AG04450 (cell line): ENCODE measurements at regions not wholly inside any gene's neighbourhood (a gene's known extent, or its start where the extent isn't known, plus 50 kb on each side); places are given as distances from the start of the nearest gene placed in this dataset.
"Not testable (repeated sequence)": the region's sequence is repeated elsewhere in the genome, so short reads cannot be mapped to it uniquely, and the experiment has no call there.

Experiments used
- CTCF ChIA-PET: fragments of 300-600, 350-600 bp; formaldehyde crosslinking; extraction: SDS; loops from one replicate; lab custom pipeline; 2022; ENCODE audit warnings: antibody characterized with exemption, inconsistent platforms; lab: Charles Lee
- POLR2A ChIA-PET: fragments of 350-600 bp; formaldehyde crosslinking; extraction: SDS; loops from one replicate; lab custom pipeline; 2021; ENCODE audit warnings: antibody characterized with exemption, inconsistent platforms; lab: Yijun Ruan, JAX
- DNase-seq: peaks from one replicate; pipeline ENCODE4 v3.0.0-alpha.2; 2011; ENCODE audit warnings: low read depth, low spot score
- H3K27ac ChIP-seq: one replicate; pipeline ENCODE4 v1.5.1; 2012; ENCODE audit warnings: low read depth, low read length, control low read depth
- H3K27me3 ChIP-seq: one replicate; pipeline ENCODE4 v1.6.0; 2012; ENCODE audit warnings: low read length; ENCODE audit not compliant: control insufficient read depth, insufficient read depth
- H3K4me3 ChIP-seq: 2 replicates; pipeline ENCODE4 v1.5.1; 2011; ENCODE audit warnings: mild to moderate bottlenecking, low read depth, low read length, control low read depth
- H3K9me3 ChIP-seq: 2 replicates; pipeline ENCODE4 v1.5.1; 2012; ENCODE audit warnings: low read length; ENCODE audit not compliant: control insufficient read depth, insufficient read depth
- TF ChIP-seq, protein P1 (sequence below): IDR thresholded peaks from 2 replicates; pipeline ENCODE4 v1.5.1; 2011; ENCODE audit warnings: low read depth, low read length, control low read depth, inconsistent platforms

DNA sequence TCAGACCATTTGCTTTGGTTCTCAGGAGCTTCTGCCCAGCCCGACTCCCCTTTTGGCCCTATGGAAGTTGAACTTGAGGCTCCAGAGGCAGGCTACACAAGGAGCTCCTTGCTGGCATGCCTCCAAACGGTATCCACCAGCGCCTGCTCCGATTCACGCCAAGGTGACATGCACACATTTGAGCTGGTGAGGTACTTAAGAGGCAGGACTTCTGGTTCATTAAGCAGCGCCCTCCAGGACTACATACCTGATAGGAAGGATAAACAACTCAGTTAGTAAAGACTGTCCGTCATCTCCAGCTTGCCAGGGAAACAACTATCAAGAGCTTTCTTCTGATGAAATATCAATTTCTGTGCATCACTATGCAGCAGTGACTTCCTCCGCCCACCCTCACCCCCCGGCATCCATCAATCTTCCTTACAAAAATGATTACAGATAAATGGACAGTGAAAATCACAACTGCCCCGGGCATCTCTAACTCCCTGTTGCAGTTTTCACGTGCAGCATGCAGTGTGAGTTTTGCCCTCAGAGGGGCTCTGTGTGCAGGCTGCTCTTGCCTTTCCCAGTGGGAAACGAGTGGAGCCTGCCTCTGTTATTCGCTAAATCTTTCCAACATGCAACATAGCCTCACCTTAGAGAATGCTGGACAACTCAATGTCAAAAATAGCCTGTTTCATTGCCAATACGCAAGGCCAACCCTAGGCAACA is 122.9 kb downstream of the ARRDC4 start:
- Histone ChIP-seq H3K27me3 (no peaks in the 10 kb centered on the region), H3K27ac (no peak overlapping the region), H3K4me3 (no peak overlapping the region), H3K9me3 (peaks cover 11% of the 10 kb centered on the region)
- no peak for DNase-seq
- TF ChIP-seq, protein P1, sequence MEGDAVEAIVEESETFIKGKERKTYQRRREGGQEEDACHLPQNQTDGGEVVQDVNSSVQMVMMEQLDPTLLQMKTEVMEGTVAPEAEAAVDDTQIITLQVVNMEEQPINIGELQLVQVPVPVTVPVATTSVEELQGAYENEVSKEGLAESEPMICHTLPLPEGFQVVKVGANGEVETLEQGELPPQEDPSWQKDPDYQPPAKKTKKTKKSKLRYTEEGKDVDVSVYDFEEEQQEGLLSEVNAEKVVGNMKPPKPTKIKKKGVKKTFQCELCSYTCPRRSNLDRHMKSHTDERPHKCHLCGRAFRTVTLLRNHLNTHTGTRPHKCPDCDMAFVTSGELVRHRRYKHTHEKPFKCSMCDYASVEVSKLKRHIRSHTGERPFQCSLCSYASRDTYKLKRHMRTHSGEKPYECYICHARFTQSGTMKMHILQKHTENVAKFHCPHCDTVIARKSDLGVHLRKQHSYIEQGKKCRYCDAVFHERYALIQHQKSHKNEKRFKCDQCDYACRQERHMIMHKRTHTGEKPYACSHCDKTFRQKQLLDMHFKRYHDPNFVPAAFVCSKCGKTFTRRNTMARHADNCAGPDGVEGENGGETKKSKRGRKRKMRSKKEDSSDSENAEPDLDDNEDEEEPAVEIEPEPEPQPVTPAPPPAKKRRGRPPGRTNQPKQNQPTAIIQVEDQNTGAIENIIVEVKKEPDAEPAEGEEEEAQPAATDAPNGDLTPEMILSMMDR, result no peak
- ChIA-PET CTCF (interaction anchor here (0.5 to 0.8 kb wide), 2 partner anchors 175 to 186 kb away, joined by 3 to 4 read pairs; no protein-coding TSS in a partner anchor), POLR2A (no interaction called here)

GRCh38 chr15:98085003-98085639 is 124.6 kb downstream of the ARRDC4 start:
- ChIA-PET POLR2A (no interaction called here), CTCF (interaction anchor here (0.6 to 2.3 kb wide), 7 partner anchors 23 to 343 kb away, joined by 3 to 12 read pairs (median 3); no protein-coding TSS in a partner anchor)
- peak; percentile 16 for DNase-seq
- Histone ChIP-seq H3K9me3 (peaks cover 5% of the 10 kb centered on the region), H3K4me3 (no peak overlapping the region), H3K27ac (no peak overlapping the region), H3K27me3 (no peaks in the 10 kb centered on the region)
- TF ChIP-seq, protein P1, result peak; percentile 60

DNA sequence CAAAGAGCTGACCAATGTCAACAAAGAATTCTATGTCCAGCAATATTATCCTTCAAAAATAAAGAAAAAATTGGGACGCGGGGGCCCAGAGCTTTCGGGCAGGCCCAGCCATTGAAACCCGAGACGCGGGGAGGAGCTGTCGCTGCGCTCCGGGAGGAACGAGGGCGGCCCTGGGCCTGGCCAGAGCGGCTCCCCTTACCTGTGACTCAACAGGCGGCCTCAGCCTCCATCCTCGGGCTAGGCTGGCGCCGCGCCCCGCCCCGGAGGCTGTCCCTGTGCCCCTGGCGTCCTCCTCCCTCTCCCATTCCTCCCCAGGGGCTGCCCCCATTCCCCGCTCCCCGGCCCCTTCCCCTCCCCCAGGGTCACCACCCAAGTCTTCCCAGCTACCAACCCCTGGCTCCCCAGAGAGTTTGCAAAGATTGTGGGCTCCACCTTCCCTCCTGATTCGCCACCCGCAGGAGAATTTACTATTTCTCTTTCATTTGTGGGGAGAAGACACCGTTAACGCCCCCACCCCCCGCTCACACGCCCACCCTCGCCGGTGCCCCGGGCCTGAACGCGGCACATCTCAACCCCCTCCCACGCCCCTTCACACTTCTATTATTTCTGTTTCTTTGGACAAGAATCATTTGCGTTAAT is 127.9 kb downstream of the ARRDC4 start:
- H3K9me3 ChIP-seq, DNase-seq, POLR2A ChIA-PET, H3K27ac ChIP-seq, H3K4me3 ChIP-seq, H3K27me3 ChIP-seq: not testable (repeated sequence)
- CTCF ChIA-PET, result interaction anchor here (1.1 to 1.6 kb wide), 2 partner anchors 180 to 185 kb away, joined by 3 to 4 read pairs; no protein-coding TSS in a partner anchor

DNA sequence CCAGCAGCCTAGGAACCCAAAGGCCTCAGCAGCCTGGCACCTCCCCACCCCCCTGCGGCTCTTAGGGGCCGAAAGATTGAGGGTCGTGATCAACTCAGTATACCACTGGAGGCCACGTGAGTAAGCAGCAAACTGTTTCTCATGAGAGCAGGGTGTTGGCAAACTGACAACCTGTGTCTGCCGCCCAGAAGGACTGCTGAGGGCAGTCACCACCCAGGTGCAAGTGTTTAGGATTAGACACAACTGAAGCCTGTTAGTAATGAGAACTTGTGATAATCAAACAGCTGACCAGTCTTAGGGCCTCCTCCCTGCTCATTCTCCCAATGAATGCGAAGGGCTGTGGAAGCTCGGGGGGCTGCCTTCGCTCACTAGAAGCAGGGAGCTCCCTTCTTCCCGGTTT is 128.8 kb downstream of the ARRDC4 start:
- H3K27ac ChIP-seq, DNase-seq, H3K27me3 ChIP-seq, H3K9me3 ChIP-seq, CTCF ChIA-PET, POLR2A ChIA-PET, H3K4me3 ChIP-seq: not testable (repeated sequence)

GRCh38 chr15:98097986-98098385 is 137.5 kb downstream of the ARRDC4 start:
- DNase-seq, H3K4me3 ChIP-seq, CTCF ChIA-PET, H3K27me3 ChIP-seq, H3K27ac ChIP-seq, POLR2A ChIA-PET: not testable (repeated sequence)
- peaks cover 22% of the 10 kb centered on the region for H3K9me3 ChIP-seq

GRCh38 chr15:98100606-98101005 is 140.1 kb downstream of the ARRDC4 start:
- H3K27ac ChIP-seq, DNase-seq, H3K27me3 ChIP-seq, H3K4me3 ChIP-seq, POLR2A ChIA-PET, CTCF ChIA-PET: not testable (repeated sequence)
- peaks cover 38% of the 10 kb centered on the region for H3K9me3 ChIP-seq
